Karpas-422 (cell line): ENCODE measurements at regions not wholly inside any gene's neighbourhood (a gene's known extent, or its start where the extent isn't known, plus 50 kb on each side); places are given as distances from the start of the nearest gene placed in this dataset.
A peak's percentile ranks its signal among the peaks of the same experiment; 100 is the strongest.

Experiments
- DNase-seq: peaks from one replicate; pipeline ENCODE4 v3.0.0-alpha.2; 2015
- H2AFZ ChIP-seq: fragments of 200-600 bp; sonication (generic); 2 replicates; pipeline ENCODE4 v1.6.1; 2014; ENCODE audit warnings: antibody characterized with exemption, low read length, mixed read lengths
- H3K27ac ChIP-seq: fragments of 200-600 bp; sonication (generic); 2 replicates; pipeline ENCODE4 v1.5.1; 2014; ENCODE audit warnings: mild to moderate bottlenecking, low read length, moderate library complexity
- H3K27me3 ChIP-seq: fragments of 200-600 bp; sonication (generic); 2 replicates; pipeline ENCODE4 v1.6.1; 2014; ENCODE audit warnings: low read length, mixed read lengths
- H3K36me3 ChIP-seq: fragments of 200-600 bp; sonication (generic); 2 replicates; pipeline ENCODE4 v1.6.1; 2014; ENCODE audit warnings: low read length, mixed read lengths; ENCODE audit not compliant: insufficient read depth
- H3K4me1 ChIP-seq: fragments of 200-600 bp; sonication (generic); 2 replicates; pipeline ENCODE4 v1.6.1; 2014; ENCODE audit warnings: mild to moderate bottlenecking, low read length, mixed read lengths
- H3K4me2 ChIP-seq: fragments of 200-600 bp; sonication (generic); 2 replicates; pipeline ENCODE4 v1.6.1; 2014; ENCODE audit warnings: low read length, low read depth, mild to moderate bottlenecking; ENCODE audit not compliant: poor library complexity, severe bottlenecking
- H3K4me3 ChIP-seq: fragments of 200-600 bp; sonication (generic); 2 replicates; pipeline ENCODE4 v1.5.1; 2014; ENCODE audit warnings: mild to moderate bottlenecking, antibody characterized with exemption, low read length, mixed read lengths
- H3K79me2 ChIP-seq: fragments of 200-600 bp; sonication (generic); 2 replicates; pipeline ENCODE4 v1.6.1; 2014; ENCODE audit warnings: mild to moderate bottlenecking, low read length, mixed read lengths
- H3K9ac ChIP-seq: fragments of 200-600 bp; sonication (generic); 2 replicates; pipeline ENCODE4 v1.6.0; 2014; ENCODE audit warnings: low read length
- H3K9me2 ChIP-seq: fragments of 200-600 bp; sonication (generic), shearing (Covaris generic); replicated peaks from 2 replicates; pipeline ENCODE4 v1.6.0; 2014; ENCODE audit warnings: mild to moderate bottlenecking, low read length, moderate library complexity; ENCODE audit not compliant: insufficient read depth
- H3K9me3 ChIP-seq: fragments of 300-700, 200-600 bp; sonication (generic); 2 replicates; pipeline ENCODE4 v1.6.1; 2014; ENCODE audit warnings: low read length, mixed read lengths
- H4K20me1 ChIP-seq: fragments of 200-600 bp; sonication (generic); 2 replicates; pipeline ENCODE4 v1.6.1; 2014; ENCODE audit warnings: mild to moderate bottlenecking, antibody characterized with exemption, low read length, low read depth; ENCODE audit not compliant: insufficient read depth

- no peak overlapping the region for H3K27ac ChIP-seq
- H3K36me3 ChIP-seq = no peaks in the 10 kb centered on the region
- H2AFZ ChIP-seq = no peak overlapping the region
- H3K27me3 ChIP-seq = no peaks in the 10 kb centered on the region
- no peak overlapping the region for H3K4me3 ChIP-seq
- no peaks in the 10 kb centered on the region for H4K20me1 ChIP-seq
- H3K79me2 ChIP-seq = no peaks in the 10 kb centered on the region
- no peak overlapping the region for H3K4me2 ChIP-seq
- no peaks in the 10 kb centered on the region for H3K9me3 ChIP-seq
- no peak for DNase-seq
- no peak overlapping the region for H3K9ac ChIP-seq
- no peaks in the 10 kb centered on the region for H3K4me1 ChIP-seq
- no peaks in the 10 kb centered on the region for H3K9me2 ChIP-seq
Observed at GRCh38 chr4:38242822-38243387, 282.7 kb downstream of the PTTG2 start.

- Histone ChIP-seq H4K20me1 (no peaks in the 10 kb centered on the region), H3K9ac (no peak overlapping the region), H3K27me3 (no peaks in the 10 kb centered on the region), H3K36me3 (no peaks in the 10 kb centered on the region), H3K4me3 (no peak overlapping the region), H3K9me2 (no peaks in the 10 kb centered on the region), H3K9me3 (no peaks in the 10 kb centered on the region), H3K4me1 (no peaks in the 10 kb centered on the region), H3K27ac (no peak overlapping the region), H3K79me2 (no peaks in the 10 kb centered on the region), H3K4me2 (no peak overlapping the region), H2AFZ (no peak overlapping the region)
- no peak for DNase-seq
Observed at GRCh38 chr4:38243388-38244053, 283.3 kb downstream of the PTTG2 start.

DNA sequence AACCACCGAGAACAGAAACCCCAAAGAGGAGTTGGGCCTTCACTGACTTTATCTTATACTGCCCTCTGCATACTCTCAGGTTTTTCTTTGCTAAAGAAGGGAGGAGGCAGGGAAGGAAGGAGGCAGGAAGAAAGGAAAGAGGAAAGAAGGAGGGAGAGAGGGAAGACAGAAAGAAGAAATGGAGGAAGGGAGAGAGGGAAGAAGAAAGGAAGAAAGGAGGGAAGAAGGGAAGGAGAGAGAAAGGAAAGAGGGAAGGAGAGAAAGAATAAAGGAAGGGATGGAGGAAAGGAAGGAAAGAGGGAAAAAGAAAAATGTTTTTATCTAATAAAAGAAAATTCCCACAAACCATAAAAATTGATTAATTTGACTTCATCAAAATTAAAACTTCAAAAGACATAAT lies 294.6 kb downstream of the PTTG2 start:
- H4K20me1 ChIP-seq = no peaks in the 10 kb centered on the region

DNA sequence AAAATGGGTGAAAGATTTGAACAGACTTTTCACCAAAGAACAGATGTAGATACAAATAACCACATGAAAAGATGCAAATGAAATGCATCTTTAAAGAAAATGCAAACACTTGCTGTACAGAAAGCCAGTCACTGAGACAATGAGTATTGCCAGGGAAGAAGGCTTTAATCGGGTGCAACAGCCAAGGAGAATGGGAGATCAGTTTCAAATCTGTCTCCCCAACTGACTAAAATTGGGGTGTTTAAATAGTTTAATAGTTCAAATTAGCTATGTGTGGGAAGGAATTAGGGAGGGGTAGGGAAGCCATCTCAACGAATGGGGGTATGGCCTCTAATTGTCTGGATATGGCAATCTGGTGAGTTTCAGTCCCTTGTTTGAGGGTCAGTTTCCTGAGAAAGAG lies 295.4 kb downstream of the PTTG2 start:
- Histone ChIP-seq H3K9ac (no peak overlapping the region), H4K20me1 (no peaks in the 10 kb centered on the region), H3K27me3 (no peaks in the 10 kb centered on the region), H3K9me2 (no peaks in the 10 kb centered on the region), H3K36me3 (no peaks in the 10 kb centered on the region), H3K4me3 (no peak overlapping the region), H3K79me2 (no peaks in the 10 kb centered on the region), H3K4me2 (no peak overlapping the region), H2AFZ (no peak overlapping the region), H3K9me3 (no peaks in the 10 kb centered on the region), H3K27ac (no peak overlapping the region), H3K4me1 (no peaks in the 10 kb centered on the region)
- no peak for DNase-seq

More for the DNA sequence above, 294.6 kb downstream of the PTTG2 start:
- Histone ChIP-seq H3K9ac (no peak overlapping the region), H2AFZ (no peak overlapping the region), H3K4me3 (no peak overlapping the region), H3K79me2 (no peaks in the 10 kb centered on the region), H3K9me2 (no peaks in the 10 kb centered on the region), H3K36me3 (no peaks in the 10 kb centered on the region), H3K9me3 (no peaks in the 10 kb centered on the region), H3K4me1 (no peaks in the 10 kb centered on the region), H3K27me3 (no peaks in the 10 kb centered on the region), H3K27ac (no peak overlapping the region), H3K4me2 (no peak overlapping the region)
- DNase-seq = no peak

GRCh38 chr4:38266616-38267015 lies 306.4 kb downstream of the PTTG2 start:
- peak; percentile 42 for DNase-seq
- no peak overlapping the region for H2AFZ ChIP-seq
- H4K20me1 ChIP-seq = no peaks in the 10 kb centered on the region

DNA sequence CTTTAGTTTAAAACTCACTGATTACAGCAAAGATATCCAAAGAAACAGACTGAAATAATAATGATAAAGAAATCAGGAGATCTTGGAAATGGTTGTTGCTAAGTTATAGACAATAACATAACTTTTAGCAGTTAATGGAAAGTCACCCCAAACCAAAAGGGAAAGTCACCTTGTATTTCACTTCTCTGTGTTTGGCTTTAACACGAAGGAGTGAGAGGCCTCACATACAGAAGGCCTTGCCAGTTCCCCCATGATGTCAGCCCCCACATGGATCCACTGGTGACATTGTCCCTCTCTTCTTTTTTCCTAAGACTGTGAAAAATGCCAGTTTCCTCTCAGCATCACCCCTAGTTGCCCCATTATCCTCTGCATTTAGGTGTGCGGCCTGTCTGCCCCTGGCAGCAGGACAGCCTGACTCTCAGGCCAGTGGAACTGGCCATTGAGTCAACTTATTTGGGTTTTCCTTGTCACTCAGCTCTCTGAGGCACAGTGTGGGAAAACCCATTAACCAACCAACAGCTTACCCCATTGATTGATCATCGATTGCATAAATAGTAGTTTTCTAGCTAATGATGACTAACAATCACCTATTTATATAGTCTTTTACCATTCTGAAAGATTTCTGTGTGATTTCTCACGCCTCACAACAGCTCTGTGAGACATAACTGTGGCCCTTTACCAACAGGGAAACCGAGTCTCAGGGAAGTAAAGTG lies 308.1 kb downstream of the PTTG2 start:
- DNase-seq = no peak
- Histone ChIP-seq H3K4me3 (no peak overlapping the region), H3K27me3 (no peaks in the 10 kb centered on the region), H3K9me3 (no peaks in the 10 kb centered on the region), H3K4me2 (no peak overlapping the region), H3K9me2 (no peaks in the 10 kb centered on the region), H3K27ac (no peak overlapping the region), H3K9ac (no peak overlapping the region), H3K36me3 (no peaks in the 10 kb centered on the region), H2AFZ (no peak overlapping the region), H3K79me2 (no peaks in the 10 kb centered on the region), H4K20me1 (no peaks in the 10 kb centered on the region), H3K4me1 (peaks cover 4% of the 10 kb centered on the region)

More at GRCh38 chr4:38266616-38267015, 306.4 kb downstream of the PTTG2 start:
- peaks cover 4% of the 10 kb centered on the region for H3K4me1 ChIP-seq
- H3K9me3 ChIP-seq = no peaks in the 10 kb centered on the region
- no peak overlapping the region for H3K4me3 ChIP-seq
- no peak overlapping the region for H3K9ac ChIP-seq
- H3K9me2 ChIP-seq = no peaks in the 10 kb centered on the region
- no peak overlapping the region for H3K4me2 ChIP-seq
- H3K79me2 ChIP-seq = no peaks in the 10 kb centered on the region
- H3K36me3 ChIP-seq = no peaks in the 10 kb centered on the region
- no peak overlapping the region for H3K27ac ChIP-seq
- H3K27me3 ChIP-seq = no peaks in the 10 kb centered on the region

DNA sequence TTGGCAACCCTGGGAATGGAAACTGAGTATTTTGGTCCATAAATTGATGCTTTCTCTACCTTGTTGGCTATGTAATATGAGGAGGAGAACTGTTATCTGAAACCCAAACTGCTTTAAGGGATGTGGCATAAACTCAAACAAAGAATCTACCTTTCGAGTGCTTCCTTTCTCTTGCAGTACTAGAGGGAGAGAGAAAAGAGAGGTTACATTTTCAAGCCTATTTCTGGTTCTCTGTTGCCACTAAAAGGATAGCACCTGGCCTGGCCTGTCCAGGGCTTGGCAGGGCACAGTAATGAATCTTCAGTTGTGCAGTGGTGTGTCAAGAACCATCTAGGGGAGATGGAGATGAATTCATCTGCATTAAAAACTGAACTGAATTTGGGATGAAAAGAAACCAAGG lies 308.6 kb downstream of the PTTG2 start:
- Histone ChIP-seq H3K27ac (no peak overlapping the region), H3K9me2 (no peaks in the 10 kb centered on the region), H3K4me3 (no peak overlapping the region), H3K36me3 (no peaks in the 10 kb centered on the region), H4K20me1 (no peaks in the 10 kb centered on the region), H3K9me3 (no peaks in the 10 kb centered on the region), H3K4me2 (no peak overlapping the region), H2AFZ (no peak overlapping the region), H3K27me3 (no peaks in the 10 kb centered on the region), H3K9ac (no peak overlapping the region), H3K4me1 (peaks cover 4% of the 10 kb centered on the region), H3K79me2 (no peaks in the 10 kb centered on the region)
- no peak for DNase-seq

- DNase-seq = no peak
- no peaks in the 10 kb centered on the region for H3K9me2 ChIP-seq
- no peak overlapping the region for H3K27ac ChIP-seq
- H3K4me2 ChIP-seq = no peak overlapping the region
- H2AFZ ChIP-seq = no peak overlapping the region
- H3K4me3 ChIP-seq = no peak overlapping the region
- H3K79me2 ChIP-seq = no peaks in the 10 kb centered on the region
- H4K20me1 ChIP-seq = no peaks in the 10 kb centered on the region
- H3K27me3 ChIP-seq = no peaks in the 10 kb centered on the region
- no peaks in the 10 kb centered on the region for H3K4me1 ChIP-seq
- H3K9me3 ChIP-seq = no peaks in the 10 kb centered on the region
- H3K9ac ChIP-seq = no peak overlapping the region
- H3K36me3 ChIP-seq = no peaks in the 10 kb centered on the region
Observed at GRCh38 chr4:38273407-38273806, 313.2 kb downstream of the PTTG2 start.
